ENCODE measurements at regions not wholly inside any gene's neighbourhood (a gene's known extent, or its start where the extent isn't known, plus 50 kb on each side); places are given as distances from the start of the nearest gene placed in this dataset.

GRCh38 chr2:7264791-7265190 lies 347.6 kb downstream of the RNF144A start:
- DNase-seq (ENCODE audit: extremely low spot score, unreplicated experiment): no peak
- H3K27ac Mint-ChIP-seq (ENCODE audit: unreplicated experiment): no peak overlapping the region

GRCh38 chr2:7265286-7265685 lies 348.1 kb downstream of the RNF144A start:
- Mint-ChIP-seq H3K27me3 (ENCODE audit: unreplicated experiment) (no peaks in the 10 kb centered on the region), H3K4me1 (ENCODE audit: unreplicated experiment) (no peaks in the 10 kb centered on the region), H3K9me3 (ENCODE audit: unreplicated experiment) (no peaks in the 10 kb centered on the region), H3K36me3 (ENCODE audit: unreplicated experiment) (no peaks in the 10 kb centered on the region), H3K4me3 (ENCODE audit: unreplicated experiment) (no peak overlapping the region), H3K27ac (ENCODE audit: unreplicated experiment) (no peak overlapping the region)
- no peak for TF ChIP-seq CTCF (IDR thresholded peaks at IDR 0.05)
- no peak for DNase-seq (ENCODE audit: extremely low spot score, unreplicated experiment)

More at GRCh38 chr2:7264791-7265190, 347.6 kb downstream of the RNF144A start:
- Mint-ChIP-seq H3K9me3 (ENCODE audit: unreplicated experiment) (no peaks in the 10 kb centered on the region), H3K36me3 (ENCODE audit: unreplicated experiment) (no peaks in the 10 kb centered on the region), H3K27me3 (ENCODE audit: unreplicated experiment) (no peaks in the 10 kb centered on the region), H3K4me3 (ENCODE audit: unreplicated experiment) (no peak overlapping the region), H3K4me1 (ENCODE audit: unreplicated experiment) (no peaks in the 10 kb centered on the region)
- no peak for TF ChIP-seq CTCF (IDR thresholded peaks at IDR 0.05)

GRCh38 chr2:7269106-7269643 lies 352.0 kb downstream of the RNF144A start:
- no peak for DNase-seq (ENCODE audit: extremely low spot score, unreplicated experiment)
- H3K4me1 Mint-ChIP-seq (ENCODE audit: unreplicated experiment): no peaks in the 10 kb centered on the region
- no peaks in the 10 kb centered on the region for H3K9me3 Mint-ChIP-seq (ENCODE audit: unreplicated experiment)
- no peak for TF ChIP-seq CTCF (IDR thresholded peaks at IDR 0.05)
- no peaks in the 10 kb centered on the region for H3K36me3 Mint-ChIP-seq (ENCODE audit: unreplicated experiment)
- H3K27ac Mint-ChIP-seq (ENCODE audit: unreplicated experiment): no peak overlapping the region
- no peak overlapping the region for H3K4me3 Mint-ChIP-seq (ENCODE audit: unreplicated experiment)
- H3K27me3 Mint-ChIP-seq (ENCODE audit: unreplicated experiment): no peaks in the 10 kb centered on the region

GRCh38 chr2:7270011-7270431 lies 352.8 kb downstream of the RNF144A start:
- H3K36me3 Mint-ChIP-seq (ENCODE audit: unreplicated experiment): no peaks in the 10 kb centered on the region
- no peak overlapping the region for H3K4me3 Mint-ChIP-seq (ENCODE audit: unreplicated experiment)
- no peaks in the 10 kb centered on the region for H3K4me1 Mint-ChIP-seq (ENCODE audit: unreplicated experiment)
- no peak overlapping the region for H3K27ac Mint-ChIP-seq (ENCODE audit: unreplicated experiment)
- H3K27me3 Mint-ChIP-seq (ENCODE audit: unreplicated experiment): no peaks in the 10 kb centered on the region
- H3K9me3 Mint-ChIP-seq (ENCODE audit: unreplicated experiment): no peaks in the 10 kb centered on the region
- no peak for TF ChIP-seq CTCF (IDR thresholded peaks at IDR 0.05)
- DNase-seq (ENCODE audit: extremely low spot score, unreplicated experiment): no peak

GRCh38 chr2:7272210-7272609 lies 355.0 kb downstream of the RNF144A start:
- H3K27ac Mint-ChIP-seq (ENCODE audit: unreplicated experiment): no peak overlapping the region
- H3K9me3 Mint-ChIP-seq (ENCODE audit: unreplicated experiment): no peaks in the 10 kb centered on the region
- H3K36me3 Mint-ChIP-seq (ENCODE audit: unreplicated experiment): no peaks in the 10 kb centered on the region
- TF ChIP-seq CTCF (IDR thresholded peaks at IDR 0.05): no peak
- H3K27me3 Mint-ChIP-seq (ENCODE audit: unreplicated experiment): no peaks in the 10 kb centered on the region
- no peak overlapping the region for H3K4me3 Mint-ChIP-seq (ENCODE audit: unreplicated experiment)
- H3K4me1 Mint-ChIP-seq (ENCODE audit: unreplicated experiment): no peaks in the 10 kb centered on the region
- no peak for DNase-seq (ENCODE audit: extremely low spot score, unreplicated experiment)
